ENCODE measurements at regions not wholly inside any gene's neighbourhood (a gene's known extent, or its start where the extent isn't known, plus 50 kb on each side); places are given as distances from the start of the nearest gene placed in this dataset.

- TF ChIP-seq POLR2A (IDR thresholded peaks at IDR 0.05; ENCODE audit: control extremely low read depth in 1 of 2, low read depth in 2 of 2, low read length in 2 of 2): no peak
- no peak for TF ChIP-seq HDAC6 (IDR thresholded peaks at IDR 0.05; ENCODE audit: low read depth, low read length)
- no peak for TF ChIP-seq CTCF (IDR thresholded peaks at IDR 0.05; ENCODE audit: control extremely low read depth in 1 of 3, insufficient read depth in 1 of 3, low read depth in 1 of 3, low read length in 3 of 3)
- TF ChIP-seq SP2 (IDR thresholded peaks at IDR 0.05; ENCODE audit: low read length): no peak
- TF ChIP-seq KDM5A (IDR thresholded peaks at IDR 0.05; ENCODE audit: low read length): no peak
- no peak for TF ChIP-seq JUN (IDR thresholded peaks at IDR 0.05; ENCODE audit: low read depth, low read length)
- no peak for TF ChIP-seq YY1 (IDR thresholded peaks at IDR 0.05; ENCODE audit: low read depth, low read length)
- no peak for TF ChIP-seq SRF (IDR thresholded peaks at IDR 0.05; ENCODE audit: low read depth, low read length)
- TF ChIP-seq CREB1 (IDR thresholded peaks at IDR 0.05): no peak
- TF ChIP-seq CBX8 (IDR thresholded peaks at IDR 0.05; ENCODE audit: borderline replicate concordance, low read depth, low read length): no peak
- TF ChIP-seq GTF2F1 (IDR thresholded peaks at IDR 0.05; ENCODE audit: borderline replicate concordance, low read depth, low read length): no peak
- no peak for TF ChIP-seq RAD21 (IDR thresholded peaks at IDR 0.05 in 1 of 2, conservative IDR thresholded peaks at IDR 0.05 in 1 of 2; ENCODE audit: low read depth in 2 of 2, low read length in 2 of 2)
- TF ChIP-seq POLR2AphosphoS5 (IDR thresholded peaks at IDR 0.05; ENCODE audit: low read depth, low read length): no peak
- no peak for TF ChIP-seq MAX (IDR thresholded peaks at IDR 0.05)
These were observed 161.5 kb downstream of the NXNL2 start for GRCh38 chr9:88696501-88696900.

All from H1 (cell line).